H1 (cell line): ENCODE measurements at regions not wholly inside any gene's neighbourhood (a gene's known extent, or its start where the extent isn't known, plus 50 kb on each side); places are given as distances from the start of the nearest gene placed in this dataset.
A peak's percentile ranks its signal among the peaks of the same experiment; 100 is the strongest.

Source experiments
- CTCF ChIA-PET: fragments of 300-600 bp; sonication (Branson Sonifier 250); formaldehyde crosslinking; loops from one replicate; lab custom pipeline; 2021; ENCODE audit not compliant: partially characterized antibody; lab: Charles Lee
- POLR2A ChIA-PET: fragments of 300-600 bp; sonication (Branson Sonifier 250); formaldehyde crosslinking; loops from one replicate; lab custom pipeline; 2021; ENCODE audit warnings: inconsistent platforms; ENCODE audit not compliant: partially characterized antibody; lab: Charles Lee
- DNase-seq, 2 experiments: peaks; one replicate each; pipeline versions ENCODE4 v3.0.0 to v3.0.0-alpha.2; 2010 to 2022; ENCODE audit warnings: low spot score in 2 of 2, low read depth in 1 of 2, mixed read lengths in 1 of 2
- FAIRE-seq: peaks from 2 replicates; lab custom pipeline; 2011; peaks lifted over from hg19 to GRCh38; lab: Jason Lieb, UNC
- H2AFZ ChIP-seq: 2 replicates; pipeline ENCODE4 v1.8.1; 2012; ENCODE audit warnings: low read length, inconsistent platforms
- H2AK5ac ChIP-seq: 2 replicates; pipeline ENCODE4 v1.6.1; 2013; ENCODE audit warnings: low read depth, low read length
- H2BK120ac ChIP-seq: replicated peaks from 2 replicates; pipeline ENCODE3; 2013; ENCODE audit warnings: low read depth, low read length, inconsistent platforms
- H2BK12ac ChIP-seq: 2 replicates; pipeline ENCODE4 v1.6.1; 2013; ENCODE audit warnings: low read depth, low read length
- H2BK15ac ChIP-seq: 2 replicates; pipeline ENCODE4 v1.6.1; 2013; ENCODE audit warnings: low read length
- H2BK20ac ChIP-seq: 2 replicates; pipeline ENCODE4 v1.6.1; 2013; ENCODE audit warnings: low read length
- H2BK5ac ChIP-seq: 2 replicates; pipeline ENCODE4 v1.6.1; 2013; ENCODE audit warnings: low read depth, low read length
- H3K14ac ChIP-seq: 2 replicates; pipeline ENCODE4 v1.6.1; 2013; ENCODE audit warnings: inconsistent platforms; ENCODE audit not compliant: insufficient read length
- H3K18ac ChIP-seq: 2 replicates; pipeline ENCODE4 v1.6.1; 2013; ENCODE audit warnings: low read length; ENCODE audit errors: extremely low read depth
- H3K23ac ChIP-seq: 2 replicates; pipeline ENCODE4 v1.6.1; 2013; ENCODE audit warnings: inconsistent platforms; ENCODE audit not compliant: insufficient read length
- H3K23me2 ChIP-seq: 2 replicates; pipeline ENCODE4 v1.6.1; 2013; ENCODE audit warnings: low read depth, low read length
- H3K27ac ChIP-seq: 2 replicates; pipeline ENCODE4 v1.6.1; 2011; ENCODE audit warnings: low read depth, low read length, inconsistent platforms
- H3K27me3 ChIP-seq, 4 experiments: replicated peaks in 1 of 4; 1 replicate in 1 of 4; 2 replicates in 3 of 4; pipeline versions ENCODE4 v1.6.1 to v1.8.1; 2011 to 2013; ENCODE audit warnings: low read length in 3 of 4, mild to moderate bottlenecking in 3 of 4, inconsistent platforms in 2 of 4, mixed read lengths in 2 of 4, moderate library complexity in 1 of 4; ENCODE audit not compliant: control insufficient read depth in 3 of 4, insufficient read depth in 3 of 4; ENCODE audit errors: extremely low read depth in 1 of 4
- H3K36me3 ChIP-seq, 4 experiments: 2 replicates each; pipeline versions ENCODE4 v1.6.1 to v1.8.1; 2011 to 2013; ENCODE audit warnings: mild to moderate bottlenecking in 4 of 4, low read length in 3 of 4, moderate library complexity in 2 of 4, control low read depth in 1 of 4, inconsistent platforms in 1 of 4; ENCODE audit not compliant: insufficient read depth in 4 of 4, control insufficient read depth in 2 of 4
- H3K4ac ChIP-seq: replicated peaks from 2 replicates; pipeline ENCODE3; 2013; ENCODE audit warnings: low read length, low read depth, mixed read lengths, inconsistent platforms; ENCODE audit not compliant: insufficient read length
- H3K4me1 ChIP-seq, 4 experiments: replicated peaks in 1 of 4; 1 replicate in 1 of 4; 2 replicates in 3 of 4; pipeline versions ENCODE4 v1.6.1 to v1.8.1; 2011 to 2013; ENCODE audit warnings: low read length in 3 of 4, inconsistent platforms in 2 of 4, mixed read lengths in 1 of 4; ENCODE audit not compliant: insufficient read depth in 4 of 4, control insufficient read depth in 3 of 4
- H3K4me2 ChIP-seq, 2 experiments: 2 replicates each; pipeline versions ENCODE4 v1.6.1 to v1.8.1; 2011 to 2013; ENCODE audit warnings: low read depth in 2 of 2, low read length in 2 of 2, control low read depth in 1 of 2, inconsistent platforms in 1 of 2, mild to moderate bottlenecking in 1 of 2; ENCODE audit not compliant: insufficient read depth in 1 of 2
- H3K4me3 ChIP-seq, 4 experiments: fragments of 200-600, 300-600 bp in 1 of 4; sonication (generic), shearing (Covaris generic), sonication (Bioruptor Twin) in 1 of 4; 2 replicates each; pipeline versions ENCODE4 v1.5.1 to v1.8.1; 2011 to 2016; ENCODE audit warnings: low read length in 4 of 4, low read depth in 3 of 4, control low read depth in 2 of 4, inconsistent platforms in 2 of 4, mild to moderate bottlenecking in 2 of 4, mixed read lengths in 1 of 4, moderate library complexity in 1 of 4; ENCODE audit not compliant: insufficient read depth in 2 of 4; ENCODE audit errors: extremely low read depth in 1 of 4
- H3K56ac ChIP-seq: replicated peaks from 2 replicates; pipeline ENCODE3; 2013; ENCODE audit warnings: low read depth, mild to moderate bottlenecking, mixed read lengths, low read length, inconsistent platforms; ENCODE audit not compliant: insufficient read length
- H3K79me1 ChIP-seq: 2 replicates; pipeline ENCODE4 v1.6.1; 2013; ENCODE audit warnings: low read depth, low read length, control low read depth
- H3K79me2 ChIP-seq, 2 experiments: 2 replicates each; pipeline versions ENCODE4 v1.6.1 to v1.8.1; 2012 to 2013; ENCODE audit warnings: low read length in 2 of 2, mild to moderate bottlenecking in 2 of 2, inconsistent platforms in 1 of 2; ENCODE audit not compliant: insufficient read depth in 2 of 2, control insufficient read depth in 1 of 2
- H3K9ac ChIP-seq, 4 experiments: replicated peaks in 1 of 4; 1 replicate in 1 of 4; 2 replicates in 3 of 4; pipeline versions ENCODE4 v1.6.1 to v1.8.1; 2011 to 2013; ENCODE audit warnings: low read depth in 3 of 4, low read length in 3 of 4, control low read depth in 2 of 4, mild to moderate bottlenecking in 2 of 4, moderate library complexity in 2 of 4, inconsistent platforms in 1 of 4; ENCODE audit errors: extremely low read depth in 1 of 4
- H3K9me3 ChIP-seq, 2 experiments: 2 replicates each; pipeline versions ENCODE4 v1.6.1 to v1.8.1; 2012 to 2013; ENCODE audit warnings: mild to moderate bottlenecking in 2 of 2, moderate library complexity in 2 of 2, control low read depth in 1 of 2, inconsistent platforms in 1 of 2, low read depth in 1 of 2, low read length in 1 of 2, mixed read lengths in 1 of 2; ENCODE audit not compliant: insufficient read depth in 2 of 2
- H4K20me1 ChIP-seq, 2 experiments: replicated peaks in 1 of 2; 2 replicates each; pipeline versions ENCODE3 to v1.8.1; 2011 to 2013; ENCODE audit warnings: inconsistent platforms in 2 of 2, low read length in 2 of 2, mild to moderate bottlenecking in 1 of 2; ENCODE audit not compliant: insufficient read depth in 2 of 2, control insufficient read depth in 1 of 2
- H4K5ac ChIP-seq: 2 replicates; pipeline ENCODE4 v1.6.1; 2013; ENCODE audit warnings: low read length, low read depth, mixed read lengths, inconsistent platforms; ENCODE audit not compliant: insufficient read length
- H4K8ac ChIP-seq: 2 replicates; pipeline ENCODE4 v1.8.0; 2013; ENCODE audit warnings: mild to moderate bottlenecking, moderate library complexity, low read length, inconsistent platforms; ENCODE audit not compliant: insufficient read depth; ENCODE audit errors: extremely low read depth
- H4K91ac ChIP-seq: replicated peaks from 2 replicates; pipeline ENCODE3; 2013; ENCODE audit warnings: low read length, mixed read lengths, inconsistent platforms; ENCODE audit not compliant: insufficient read length
- BRCA1 ChIP-seq: IDR thresholded peaks from 2 replicates; pipeline ENCODE4 v1.6.1; 2012; ENCODE audit warnings: low read depth, low read length, improper control_type of control experiment
- FOSL1 ChIP-seq: IDR thresholded peaks from 2 replicates; pipeline ENCODE4 v1.6.1; 2011; ENCODE audit warnings: mild to moderate bottlenecking, low read depth, low read length, moderate library complexity; ENCODE audit not compliant: insufficient read depth
- KDM4A ChIP-seq: IDR thresholded peaks from one replicate; pipeline ENCODE4 v1.7.1; 2012; ENCODE audit warnings: low read depth, mild to moderate bottlenecking, moderate library complexity, low read length, inconsistent platforms; ENCODE audit not compliant: severe bottlenecking
- SP1 ChIP-seq: IDR thresholded peaks from 2 replicates; pipeline ENCODE4 v1.6.1; 2011; ENCODE audit warnings: low read depth, low read length
- SRF ChIP-seq: IDR thresholded peaks from 2 replicates; pipeline ENCODE4 v1.6.1; 2011; ENCODE audit warnings: mild to moderate bottlenecking, low read depth, low read length, moderate library complexity
- TAF1 ChIP-seq: IDR thresholded peaks from 2 replicates; pipeline ENCODE4 v1.6.1; 2011; ENCODE audit warnings: mild to moderate bottlenecking, low read depth, low read length
- TAF7 ChIP-seq: optimal IDR thresholded peaks from 2 replicates; pipeline ENCODE3; 2011; ENCODE audit warnings: low read depth, mild to moderate bottlenecking, inconsistent platforms, low read length, moderate library complexity, borderline replicate concordance
- WGBS, 2 experiments: shearing (Covaris generic) in 1 of 2; methylation state at CpG; one replicate each; pipeline versions ENCODE4 v1.1.6 to v1.1.7; 2013 to 2015; ENCODE audit warnings: low lambda C conversion rate in 2 of 2, mixed read lengths in 2 of 2, inconsistent platforms in 1 of 2, low coverage in 1 of 2, missing lambda C conversion rate in 1 of 2; ENCODE audit not compliant: insufficient replicate concordance in 2 of 2, insufficient coverage in 1 of 2, insufficient read length in 1 of 2; ENCODE audit errors: extremely low coverage in 1 of 2, missing lambda C conversion rate in 1 of 2; 5-methylcytosine and 5-hydroxymethylcytosine counted together

DNA sequence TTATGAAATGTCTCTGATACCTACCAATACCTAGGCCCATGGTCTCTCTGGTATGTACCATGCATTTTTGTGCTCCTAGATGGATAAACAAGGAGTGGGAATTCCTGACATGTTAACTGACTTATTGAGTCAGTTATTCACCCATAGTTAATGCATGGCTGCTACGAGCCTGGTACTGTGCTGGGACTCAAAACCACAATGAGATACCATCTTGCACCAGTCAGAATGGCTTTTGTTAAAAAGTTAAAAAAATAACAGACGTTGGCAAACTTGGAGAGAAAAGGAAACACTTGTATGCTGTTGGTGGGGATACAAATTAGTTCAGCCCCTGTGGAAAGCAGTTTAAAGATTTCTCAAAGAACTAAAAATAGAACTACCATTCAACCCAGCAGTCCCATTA is 293.8 kb downstream of the OSTF1 start:
- TF ChIP-seq KDM4A (no peak), BRCA1 (no peak), TAF1 (no peak), FOSL1 (no peak), SP1 (no peak), TAF7 (no peak), SRF (no peak)
- no peak overlapping the region for H2BK12ac ChIP-seq
- no peaks in the 10 kb centered on the region for H3K79me2 ChIP-seq
- ChIA-PET POLR2A (no interaction called here), CTCF (interaction anchor here (1.3 to 1.4 kb wide), 2 partner anchors 9 to 12 kb away, joined by 4 to 6 read pairs; no protein-coding TSS in a partner anchor)
- no peak overlapping the region for H3K18ac ChIP-seq
- peak overlapping the region; percentile 31; the same call in 1 of the 2 replicates for H2BK15ac ChIP-seq
- H3K23me2 ChIP-seq, result no peaks in the 10 kb centered on the region
- no peak overlapping the region for H4K5ac ChIP-seq
- H3K9ac ChIP-seq, result no peak overlapping the region
- H2AK5ac ChIP-seq, result no peak overlapping the region
- DNase-seq (no peak), FAIRE-seq (no peak)
- H4K8ac ChIP-seq, result no peak overlapping the region
- no peaks in the 10 kb centered on the region for H3K27me3 ChIP-seq
- H3K56ac ChIP-seq, result no peak overlapping the region
- no peaks in the 10 kb centered on the region for H3K4me1 ChIP-seq
- H2BK5ac ChIP-seq, result no peak overlapping the region
- H3K9me3 ChIP-seq, result peaks cover 17 to 18% of the 10 kb centered on the region in 2 experiments
- no peak overlapping the region for H3K23ac ChIP-seq
- no peaks in the 10 kb centered on the region for H4K20me1 ChIP-seq
- 95% methylated on average over 2 of the region's 2 CpGs; no CpG with 5 or more reads in 1 of the 2 experiments for WGBS, 2 experiments
- peak overlapping the region; percentile 51 for H2BK120ac ChIP-seq
- H3K79me1 ChIP-seq, result no peaks in the 10 kb centered on the region
- H3K4me2 ChIP-seq, result no peak overlapping the region
- H3K27ac ChIP-seq, result no peak overlapping the region
- H2AFZ ChIP-seq, result no peak overlapping the region
- no peak overlapping the region for H2BK20ac ChIP-seq
- no peak overlapping the region for H3K4ac ChIP-seq
- no peak overlapping the region for H4K91ac ChIP-seq
- peaks cover 0 to 14% (median 2%) of the 10 kb centered on the region in 4 experiments; a peak in 2 of 8 replicates for H3K36me3 ChIP-seq
- H3K4me3 ChIP-seq, result no peak overlapping the region
- H3K14ac ChIP-seq, result no peak overlapping the region
